OCI-LY1 (cell line): ENCODE measurements at regions not wholly inside any gene's neighbourhood (a gene's known extent, or its start where the extent isn't known, plus 50 kb on each side); places are given as distances from the start of the nearest gene placed in this dataset.

Experiments
- CTCF ChIP-seq: fragments of 200-600 bp; sonication (generic), shearing (Covaris generic); IDR thresholded peaks from 2 replicates; pipeline ENCODE4 v1.5.1; 2017; ENCODE audit warnings: mild to moderate bottlenecking, antibody characterized with exemption, low read length, moderate library complexity, mixed read lengths
- EZH2 ChIP-seq: fragments of 200-600 bp; sonication (generic), shearing (Covaris generic); IDR thresholded peaks from 2 replicates; pipeline ENCODE4 v1.8.0; 2017; ENCODE audit warnings: borderline replicate concordance, mixed run types, mild to moderate bottlenecking, antibody characterized with exemption, low read length, moderate library complexity, mixed read lengths

GRCh38 chr12:18139989-18140596 lies 50.1 kb upstream of the RERGL start:
- TF ChIP-seq CTCF (peak; percentile 69), EZH2 (no peak)
